Duodenal mucosa (tissue), 2 donors: ENCODE measurements at regions not wholly inside any gene's neighbourhood (a gene's known extent, or its start where the extent isn't known, plus 50 kb on each side); places are given as distances from the start of the nearest gene placed in this dataset.

ENCODE experiments used
- H3K27ac ChIP-seq: one replicate; pipeline ENCODE4 v1.7.0; 2013; ENCODE audit warnings: low read depth, low read length
- H3K27me3 ChIP-seq, 2 donors: one replicate each; pipeline ENCODE4 v1.7.0; 2013; ENCODE audit warnings: low read length in 2 of 2, control low read depth in 1 of 2; ENCODE audit not compliant: insufficient read depth in 2 of 2, control insufficient read depth in 1 of 2
- H3K36me3 ChIP-seq, 2 donors: one replicate each; pipeline ENCODE4 v1.7.0; 2013; ENCODE audit warnings: low read length in 2 of 2, control low read depth in 1 of 2; ENCODE audit not compliant: insufficient read depth in 2 of 2, control insufficient read depth in 1 of 2
- H3K4me1 ChIP-seq, 2 donors: one replicate each; pipeline ENCODE4 v1.7.0; 2013; ENCODE audit warnings: low read length in 2 of 2, control low read depth in 1 of 2; ENCODE audit not compliant: insufficient read depth in 2 of 2, control insufficient read depth in 1 of 2
- H3K4me3 ChIP-seq, 2 donors: one replicate each; pipeline ENCODE4 v1.7.0; 2013; ENCODE audit warnings: low read length in 2 of 2, low read depth in 1 of 2
- H3K9ac ChIP-seq, 2 donors: one replicate each; pipeline ENCODE4 v1.7.0; 2013; ENCODE audit warnings: low read length in 2 of 2, low read depth in 1 of 2
- H3K9me3 ChIP-seq, 2 donors: one replicate each; pipeline ENCODE4 v1.7.0; 2013; ENCODE audit warnings: low read length in 2 of 2, control low read depth in 1 of 2; ENCODE audit not compliant: control insufficient read depth in 1 of 2

GRCh38 chr3:147733217-147733616 lies 324.1 kb downstream of the ZIC1 start:
- H3K36me3 ChIP-seq, result no peaks in the 10 kb centered on the region
- no peak overlapping the region for H3K27ac ChIP-seq
- H3K9ac ChIP-seq, result no peak overlapping the region
- H3K4me1 ChIP-seq, result no peaks in the 10 kb centered on the region
- no peaks in the 10 kb centered on the region for H3K9me3 ChIP-seq
- H3K4me3 ChIP-seq, result no peak overlapping the region
- H3K27me3 ChIP-seq, result no peaks in the 10 kb centered on the region

- H3K27ac ChIP-seq, result no peak overlapping the region
- H3K9ac ChIP-seq, result no peak overlapping the region
- no peaks in the 10 kb centered on the region for H3K4me1 ChIP-seq
- H3K9me3 ChIP-seq, result no peaks in the 10 kb centered on the region
- no peaks in the 10 kb centered on the region for H3K27me3 ChIP-seq
- H3K36me3 ChIP-seq, result no peaks in the 10 kb centered on the region
- H3K4me3 ChIP-seq, result no peak overlapping the region
These were observed 326.5 kb downstream of the ZIC1 start for GRCh38 chr3:147735616-147736015.

- no peak overlapping the region for H3K4me3 ChIP-seq
- no peaks in the 10 kb centered on the region for H3K9me3 ChIP-seq
- H3K36me3 ChIP-seq, result no peaks in the 10 kb centered on the region
- no peak overlapping the region for H3K27ac ChIP-seq
- H3K27me3 ChIP-seq, result no peaks in the 10 kb centered on the region
- H3K9ac ChIP-seq, result no peak overlapping the region
- no peaks in the 10 kb centered on the region for H3K4me1 ChIP-seq
These were observed 327.1 kb downstream of the ZIC1 start for GRCh38 chr3:147736226-147736625.

- H3K27ac ChIP-seq, result no peak overlapping the region
- no peaks in the 10 kb centered on the region for H3K4me1 ChIP-seq
- H3K36me3 ChIP-seq, result no peaks in the 10 kb centered on the region
- no peak overlapping the region for H3K4me3 ChIP-seq
- no peaks in the 10 kb centered on the region for H3K27me3 ChIP-seq
- H3K9me3 ChIP-seq, result no peaks in the 10 kb centered on the region
- H3K9ac ChIP-seq, result no peak overlapping the region
These were observed 328.2 kb downstream of the ZIC1 start for GRCh38 chr3:147737376-147737775.

GRCh38 chr3:147740928-147741327 lies 331.8 kb downstream of the ZIC1 start:
- Histone ChIP-seq H3K27me3 (no peaks in the 10 kb centered on the region), H3K4me1 (no peaks in the 10 kb centered on the region), H3K36me3 (no peaks in the 10 kb centered on the region), H3K27ac (no peak overlapping the region), H3K4me3 (no peak overlapping the region), H3K9me3 (no peaks in the 10 kb centered on the region), H3K9ac (no peak overlapping the region)

GRCh38 chr3:147744967-147745366 lies 335.8 kb downstream of the ZIC1 start:
- H3K27ac ChIP-seq, result no peak overlapping the region
- no peaks in the 10 kb centered on the region for H3K9me3 ChIP-seq
- no peaks in the 10 kb centered on the region for H3K36me3 ChIP-seq
- no peak overlapping the region for H3K4me3 ChIP-seq
- no peak overlapping the region for H3K9ac ChIP-seq
- no peaks in the 10 kb centered on the region for H3K4me1 ChIP-seq
- no peaks in the 10 kb centered on the region for H3K27me3 ChIP-seq

GRCh38 chr3:147755310-147755709 lies 346.1 kb downstream of the ZIC1 start:
- Histone ChIP-seq H3K27me3 (no peaks in the 10 kb centered on the region), H3K36me3 (no peaks in the 10 kb centered on the region), H3K9me3 (no peaks in the 10 kb centered on the region), H3K27ac (no peak overlapping the region), H3K4me3 (no peak overlapping the region), H3K4me1 (no peaks in the 10 kb centered on the region), H3K9ac (no peak overlapping the region)

- Histone ChIP-seq H3K4me1 (no peaks in the 10 kb centered on the region), H3K27ac (no peak overlapping the region), H3K9me3 (no peaks in the 10 kb centered on the region), H3K4me3 (no peak overlapping the region), H3K27me3 (no peaks in the 10 kb centered on the region), H3K9ac (no peak overlapping the region), H3K36me3 (no peaks in the 10 kb centered on the region)
These were observed 347.3 kb downstream of the ZIC1 start for GRCh38 chr3:147756476-147756875.

- no peak overlapping the region for H3K27ac ChIP-seq
- no peak overlapping the region for H3K9ac ChIP-seq
- no peaks in the 10 kb centered on the region for H3K9me3 ChIP-seq
- H3K4me3 ChIP-seq, result no peak overlapping the region
- H3K4me1 ChIP-seq, result no peaks in the 10 kb centered on the region
- H3K36me3 ChIP-seq, result no peaks in the 10 kb centered on the region
- H3K27me3 ChIP-seq, result no peaks in the 10 kb centered on the region
These were observed 348.7 kb downstream of the ZIC1 start for GRCh38 chr3:147757866-147758265.

GRCh38 chr3:147758771-147759170 lies 349.6 kb downstream of the ZIC1 start:
- no peaks in the 10 kb centered on the region for H3K36me3 ChIP-seq
- no peaks in the 10 kb centered on the region for H3K27me3 ChIP-seq
- H3K9ac ChIP-seq, result no peak overlapping the region
- no peaks in the 10 kb centered on the region for H3K4me1 ChIP-seq
- H3K9me3 ChIP-seq, result no peaks in the 10 kb centered on the region
- H3K4me3 ChIP-seq, result no peak overlapping the region
- no peak overlapping the region for H3K27ac ChIP-seq

GRCh38 chr3:147760085-147760484 lies 350.9 kb downstream of the ZIC1 start:
- Histone ChIP-seq H3K27me3 (no peaks in the 10 kb centered on the region), H3K9ac (no peak overlapping the region), H3K4me1 (no peaks in the 10 kb centered on the region)

More at GRCh38 chr3:147760085-147760484, 350.9 kb downstream of the ZIC1 start:
- Histone ChIP-seq H3K36me3 (no peaks in the 10 kb centered on the region), H3K9me3 (no peaks in the 10 kb centered on the region), H3K27ac (no peak overlapping the region), H3K4me3 (no peak overlapping the region)
